Small intestine (tissue), 7 donors: ENCODE measurements at regions not wholly inside any gene's neighbourhood (a gene's known extent, or its start where the extent isn't known, plus 50 kb on each side); places are given as distances from the start of the nearest gene placed in this dataset.

Source experiments
- DNase-seq, 2 donors: peaks; one replicate each; pipeline versions ENCODE4 v3.0.0 to v3.0.0-alpha.2; 2013
- FAIRE-seq: peaks from 2 replicates; lab custom pipeline; 2012; peaks lifted over from hg19 to GRCh38; lab: Jason Lieb, UNC
- H3K27ac ChIP-seq, 3 donors: one replicate each; pipeline ENCODE4 v1.5.1; 2013; ENCODE audit warnings: low read length in 2 of 3, mild to moderate bottlenecking in 2 of 3, control low read depth in 1 of 3, inconsistent platforms in 1 of 3, low read depth in 1 of 3, moderate library complexity in 1 of 3
- H3K27me3 ChIP-seq, 3 donors: one replicate each; pipeline ENCODE4 v1.6.1; 2013; ENCODE audit warnings: low read length in 3 of 3, inconsistent platforms in 1 of 3; ENCODE audit not compliant: control insufficient read depth in 3 of 3, insufficient read depth in 3 of 3
- H3K36me3 ChIP-seq, 3 donors: one replicate each; pipeline ENCODE4 v1.6.1; 2013; ENCODE audit warnings: low read length in 3 of 3, inconsistent platforms in 1 of 3, low read depth in 1 of 3, mild to moderate bottlenecking in 1 of 3, moderate library complexity in 1 of 3; ENCODE audit not compliant: control insufficient read depth in 3 of 3, insufficient read depth in 2 of 3
- H3K4me1 ChIP-seq, 3 donors: one replicate each; pipeline ENCODE4 v1.6.1; 2013; ENCODE audit warnings: low read length in 2 of 3, inconsistent platforms in 1 of 3, low read depth in 1 of 3, mild to moderate bottlenecking in 1 of 3, moderate library complexity in 1 of 3; ENCODE audit not compliant: control insufficient read depth in 3 of 3, insufficient read depth in 2 of 3
- H3K4me3 ChIP-seq, 3 donors: one replicate each; pipeline ENCODE4 v1.5.1; 2013; ENCODE audit warnings: low read length in 3 of 3, control low read depth in 1 of 3, inconsistent platforms in 1 of 3, low read depth in 1 of 3, mild to moderate bottlenecking in 1 of 3, moderate library complexity in 1 of 3
- H3K9me3 ChIP-seq, 2 donors: one replicate each; pipeline ENCODE4 v1.6.1; 2013; ENCODE audit warnings: low read depth in 1 of 2, low read length in 1 of 2; ENCODE audit not compliant: control insufficient read depth in 2 of 2, insufficient read depth in 1 of 2
- WGBS, 3 donors: extraction: QIAGEN DNeasy Blood & Tissue Kit; methylation state at CpG; one replicate each; pipeline ENCODE4 v1.1.7; 2013; 5-methylcytosine and 5-hydroxymethylcytosine counted together
- donor health status: healthy with polysubstance abuse.
- donor health status: control.
- donor health status: control.
- donor health status: Bipolar disorder and iron deficiency.
- donor health status: healthy.

GRCh38 chr9:108245901-108246300, 609.9 kb downstream of the ACTL7B start:
- no peaks in the 10 kb centered on the region for H3K4me1 ChIP-seq
- no peak overlapping the region for H3K4me3 ChIP-seq
- 81 to 83% (median 82%) methylated on average over 1 of the region's 1 CpG for WGBS, 3 donors
- H3K36me3 ChIP-seq: no peaks in the 10 kb centered on the region
- H3K9me3 ChIP-seq: no peaks in the 10 kb centered on the region
- H3K27me3 ChIP-seq: no peaks in the 10 kb centered on the region
- DNase-seq: no peak
- no peak for FAIRE-seq
- H3K27ac ChIP-seq: no peak overlapping the region

DNA sequence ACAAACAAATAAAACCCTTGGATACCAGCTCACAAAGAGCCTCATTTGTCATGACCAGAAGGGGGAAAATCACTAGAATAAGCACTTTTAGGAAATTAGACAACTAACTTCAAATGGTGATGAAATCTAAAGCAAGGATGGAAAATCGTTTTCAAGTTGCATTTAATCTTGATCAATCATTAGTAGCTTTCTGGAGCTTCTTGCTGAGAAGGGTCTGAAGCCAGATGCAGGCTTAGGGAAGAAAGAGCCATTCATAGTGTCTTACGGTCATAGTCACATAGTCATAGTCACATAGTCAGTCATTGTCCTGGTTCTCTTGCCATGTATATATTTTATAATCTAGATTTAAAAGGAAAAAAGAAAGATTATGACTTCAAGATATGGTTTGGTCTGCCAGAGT, 610.5 kb downstream of the ACTL7B start:
- DNase-seq (no peak), FAIRE-seq (no peak)
- Histone ChIP-seq H3K27ac (no peak overlapping the region), H3K4me1 (no peaks in the 10 kb centered on the region), H3K36me3 (no peaks in the 10 kb centered on the region), H3K9me3 (no peaks in the 10 kb centered on the region), H3K4me3 (no peak overlapping the region), H3K27me3 (no peaks in the 10 kb centered on the region)
- WGBS, 3 donors: 58 to 74% (median 67%) methylated on average over 2 of the region's 2 CpGs

DNA sequence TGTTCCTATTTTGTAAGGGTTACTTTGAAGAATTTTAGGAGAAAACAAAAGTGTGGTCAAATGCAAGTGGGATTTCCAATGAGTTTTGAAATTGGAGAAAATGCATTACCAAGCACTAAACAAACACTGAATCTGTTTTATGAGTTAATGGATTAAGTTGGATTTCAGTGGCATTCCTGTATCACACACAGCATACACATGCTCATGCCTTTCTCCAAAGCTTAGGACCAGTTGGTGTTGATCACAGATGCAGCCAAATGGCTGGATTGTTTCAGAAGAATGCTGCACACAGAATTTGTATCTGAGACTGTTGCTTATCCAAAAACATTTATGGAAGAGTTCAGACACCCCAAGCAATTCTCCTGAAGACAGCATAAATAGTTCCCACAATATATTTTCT, 611.1 kb downstream of the ACTL7B start:
- Histone ChIP-seq H3K4me3 (no peak overlapping the region), H3K36me3 (no peaks in the 10 kb centered on the region), H3K27me3 (no peaks in the 10 kb centered on the region), H3K27ac (no peak overlapping the region), H3K4me1 (no peaks in the 10 kb centered on the region), H3K9me3 (no peaks in the 10 kb centered on the region)
- DNase-seq: no peak
- FAIRE-seq: no peak

- Histone ChIP-seq H3K27ac (no peak overlapping the region), H3K4me3 (no peak overlapping the region), H3K4me1 (no peaks in the 10 kb centered on the region), H3K9me3 (no peaks in the 10 kb centered on the region), H3K27me3 (no peaks in the 10 kb centered on the region), H3K36me3 (no peaks in the 10 kb centered on the region)
- FAIRE-seq (no peak), DNase-seq (no peak)
- WGBS, 3 donors: 72 to 86% (median 77%) methylated on average over 1 of the region's 1 CpG
Observed at GRCh38 chr9:108241384-108242073, 614.3 kb downstream of the ACTL7B start.

DNA sequence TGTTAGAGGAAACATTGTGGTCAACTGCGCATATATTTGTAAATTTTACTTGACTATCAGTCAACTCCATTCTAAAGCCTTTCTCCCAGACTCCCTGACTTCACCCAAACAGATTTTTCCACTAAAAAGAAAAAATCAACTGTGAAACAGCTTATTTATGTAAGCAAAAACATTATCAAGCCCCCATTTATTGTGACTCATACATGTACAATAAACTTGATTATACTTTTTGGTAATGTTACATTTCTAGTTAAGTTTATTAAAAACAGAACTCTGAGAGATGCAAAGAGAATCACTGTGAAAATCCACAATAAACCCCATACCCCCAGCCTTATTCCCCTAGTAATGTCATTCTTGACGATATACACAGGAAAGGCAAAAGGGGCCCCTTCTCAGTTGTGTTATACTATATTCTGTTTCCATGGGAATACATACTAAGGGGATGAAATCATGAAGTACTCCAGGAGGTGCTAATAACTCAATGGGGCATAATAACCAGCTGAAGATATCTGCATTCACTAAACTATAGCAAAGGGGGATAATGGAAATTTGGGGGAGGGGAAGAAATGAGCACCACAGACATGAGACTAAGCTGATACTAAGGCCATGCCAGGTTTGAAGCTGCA, 616.0 kb downstream of the ACTL7B start:
- Histone ChIP-seq H3K4me1 (no peaks in the 10 kb centered on the region), H3K27me3 (peaks cover 0 to 4% (median 0%) of the 10 kb centered on the region in 3 donors), H3K27ac (no peak overlapping the region), H3K9me3 (no peaks in the 10 kb centered on the region), H3K4me3 (no peak overlapping the region), H3K36me3 (no peaks in the 10 kb centered on the region)
- WGBS, 3 donors: 80 to 87% (median 85%) methylated on average over 2 of the region's 2 CpGs
- FAIRE-seq: no peak
- DNase-seq: no peak

- no peaks in the 10 kb centered on the region for H3K9me3 ChIP-seq
- DNase-seq (no peak), FAIRE-seq (no peak)
- no peak overlapping the region for H3K4me3 ChIP-seq
- H3K27me3 ChIP-seq: peaks cover 0 to 4% (median 0%) of the 10 kb centered on the region in 3 donors
- no peaks in the 10 kb centered on the region for H3K36me3 ChIP-seq
- H3K27ac ChIP-seq: no peak overlapping the region
- H3K4me1 ChIP-seq: no peaks in the 10 kb centered on the region
- WGBS, 3 donors: 83 to 91% (median 89%) methylated on average over 3 of the region's 3 CpGs
Observed at GRCh38 chr9:108235609-108236008, 620.2 kb downstream of the ACTL7B start.

- peaks cover 0 to 4% (median 0%) of the 10 kb centered on the region in 3 donors for H3K27me3 ChIP-seq
- no peak overlapping the region for H3K4me3 ChIP-seq
- WGBS, 3 donors: 71 to 93% (median 77%) methylated on average over 5 of the region's 5 CpGs
- FAIRE-seq: no peak
- no peak for DNase-seq
- H3K4me1 ChIP-seq: no peaks in the 10 kb centered on the region
- no peaks in the 10 kb centered on the region for H3K36me3 ChIP-seq
- H3K27ac ChIP-seq: no peak overlapping the region
- no peaks in the 10 kb centered on the region for H3K9me3 ChIP-seq
Observed at GRCh38 chr9:108234811-108235210, 621.0 kb downstream of the ACTL7B start.

DNA sequence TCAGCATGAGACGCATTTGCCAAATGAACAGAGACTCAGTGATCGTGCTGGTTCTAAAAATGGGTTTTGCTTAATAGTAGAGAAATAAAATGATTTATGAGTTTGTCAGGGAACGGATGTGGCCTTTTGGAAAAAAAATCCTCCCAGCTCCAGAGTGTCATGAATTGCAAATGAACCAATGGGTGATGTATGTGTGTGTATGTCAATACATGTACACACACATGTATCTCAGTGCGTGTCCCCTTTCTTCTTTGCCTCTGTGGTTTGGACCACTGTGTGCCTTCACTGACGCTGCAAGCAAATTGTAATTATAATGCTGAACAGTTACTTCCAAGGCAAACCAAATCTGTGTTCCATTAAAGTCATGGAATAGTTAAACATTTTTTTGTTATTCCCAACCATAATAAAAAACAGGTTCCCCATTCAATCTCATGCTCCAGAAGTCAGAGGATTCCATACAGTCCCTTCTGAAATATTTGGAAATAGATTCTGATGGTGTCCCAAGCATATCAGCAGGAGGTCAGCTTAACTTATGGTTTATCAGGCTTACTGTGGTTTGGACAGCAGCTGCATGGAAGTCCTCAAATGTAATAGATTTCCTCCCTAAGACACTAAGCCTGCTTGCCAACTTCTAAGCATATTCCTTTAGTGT, 630.5 kb downstream of the ACTL7B start:
- no peak overlapping the region for H3K4me3 ChIP-seq
- 72 to 90% (median 88%) methylated on average over 5 of the region's 5 CpGs for WGBS, 3 donors
- FAIRE-seq: no peak

More for the DNA sequence above, 630.5 kb downstream of the ACTL7B start:
- Histone ChIP-seq H3K9me3 (peaks cover 0 to 7% of the 10 kb centered on the region in 2 donors), H3K27me3 (no peaks in the 10 kb centered on the region), H3K27ac (no peak overlapping the region), H3K4me1 (no peaks in the 10 kb centered on the region), H3K36me3 (no peaks in the 10 kb centered on the region)
- DNase-seq: no peak
